ENCODE measurements at regions not wholly inside any gene's neighbourhood (a gene's known extent, or its start where the extent isn't known, plus 50 kb on each side); places are given as distances from the start of the nearest gene placed in this dataset.
A peak's percentile ranks its signal among the peaks of the same experiment; 100 is the strongest.
"Not testable (repeated sequence)": the region's sequence is repeated elsewhere in the genome, so short reads cannot be mapped to it uniquely, and the experiment has no call there.

- peak; percentile 22 for DNase-seq (ENCODE audit: low spot score)
These were observed 82.5 kb downstream of the POTEH start for GRCh38 chr22:15772337-15772736.

- not testable (repeated sequence) for DNase-seq (ENCODE audit: low spot score)
These were observed 85.3 kb downstream of the POTEH start for GRCh38 chr22:15775118-15775517.

- peak; percentile 0 for DNase-seq (ENCODE audit: low spot score)
These were observed 86.1 kb downstream of the POTEH start for GRCh38 chr22:15775670-15776669.

GRCh38 chr22:15776727-15777126, 86.9 kb downstream of the POTEH start:
- DNase-seq (ENCODE audit: low spot score) = not testable (repeated sequence)

GRCh38 chr22:15777150-15777549, 87.3 kb downstream of the POTEH start:
- DNase-seq (ENCODE audit: low spot score) = not testable (repeated sequence)

GRCh38 chr22:15777557-15777956, 87.7 kb downstream of the POTEH start:
- not testable (repeated sequence) for DNase-seq (ENCODE audit: low spot score)

GRCh38 chr22:15778366-15778765, 88.5 kb downstream of the POTEH start:
- not testable (repeated sequence) for DNase-seq (ENCODE audit: low spot score)

- not testable (repeated sequence) for DNase-seq (ENCODE audit: low spot score)
These were observed 91.8 kb downstream of the POTEH start for GRCh38 chr22:15781652-15782051.

- DNase-seq (ENCODE audit: low spot score) = not testable (repeated sequence)
These were observed 93.1 kb downstream of the POTEH start for GRCh38 chr22:15782933-15783332.

GRCh38 chr22:15784383-15785085, 94.7 kb downstream of the POTEH start:
- not testable (repeated sequence) for DNase-seq (ENCODE audit: low spot score)

GRCh38 chr22:15786942-15787733, 97.3 kb downstream of the POTEH start:
- peak; percentile 1 for DNase-seq (ENCODE audit: low spot score)

GRCh38 chr22:15791557-15791956, 101.7 kb downstream of the POTEH start:
- not testable (repeated sequence) for DNase-seq (ENCODE audit: low spot score)

GRCh38 chr22:15799935-15800334, 110.1 kb downstream of the POTEH start:
- not testable (repeated sequence) for DNase-seq (ENCODE audit: low spot score)

GRCh38 chr22:15811141-15811540, 121.3 kb downstream of the POTEH start:
- DNase-seq (ENCODE audit: low spot score) = not testable (repeated sequence)

GRCh38 chr22:15815783-15816182, 126.0 kb downstream of the POTEH start:
- not testable (repeated sequence) for DNase-seq (ENCODE audit: low spot score)

GRCh38 chr22:15816470-15816869, 126.6 kb downstream of the POTEH start:
- DNase-seq (ENCODE audit: low spot score) = not testable (repeated sequence)

- not testable (repeated sequence) for DNase-seq (ENCODE audit: low spot score)
These were observed 127.4 kb downstream of the POTEH start for GRCh38 chr22:15817264-15817663.

- not testable (repeated sequence) for DNase-seq (ENCODE audit: low spot score)
These were observed 130.1 kb downstream of the POTEH start for GRCh38 chr22:15819886-15820285.

- DNase-seq (ENCODE audit: low spot score) = not testable (repeated sequence)
These were observed 131.3 kb downstream of the POTEH start for GRCh38 chr22:15821088-15821487.

- DNase-seq (ENCODE audit: low spot score) = not testable (repeated sequence)
These were observed 132.2 kb downstream of the POTEH start for GRCh38 chr22:15822001-15822400.

- DNase-seq (ENCODE audit: low spot score) = not testable (repeated sequence)
These were observed 133.4 kb downstream of the POTEH start for GRCh38 chr22:15823178-15823577.

- peak; percentile 0 for DNase-seq (ENCODE audit: low spot score)
These were observed 142.4 kb downstream of the POTEH start for GRCh38 chr22:15832235-15832634.
